HG03025 (cell line): ENCODE measurements at regions not wholly inside any gene's neighbourhood (a gene's known extent, or its start where the extent isn't known, plus 50 kb on each side); places are given as distances from the start of the nearest gene placed in this dataset.

Experiments used
- ATAC-seq: cut with Tn5 transposase; IDR thresholded peaks from one replicate; pipeline ENCODE4 v1.9.1; 2021; ENCODE audit warnings: mild to moderate bottlenecking, moderate library complexity; ENCODE audit not compliant: unreplicated experiment, low FRiP score

GRCh38 chr14:38850664-38851063 is 252.4 kb downstream of the SEC23A start:
- no peak for ATAC-seq

- no peak for ATAC-seq
Observed at GRCh38 chr14:38848243-38848935, 254.6 kb downstream of the SEC23A start.

GRCh38 chr14:38847161-38847560 is 255.9 kb downstream of the SEC23A start:
- no peak for ATAC-seq

GRCh38 chr14:38839694-38840365 is 263.2 kb downstream of the SEC23A start:
- no peak for ATAC-seq

- ATAC-seq = no peak
Observed at GRCh38 chr14:38838979-38839323, 264.1 kb downstream of the SEC23A start.

GRCh38 chr14:38838049-38838978 is 264.7 kb downstream of the SEC23A start:
- ATAC-seq = no peak

GRCh38 chr14:38837343-38838048 is 265.5 kb downstream of the SEC23A start:
- no peak for ATAC-seq

GRCh38 chr14:38836539-38836938 is 266.5 kb downstream of the SEC23A start:
- no peak for ATAC-seq

GRCh38 chr14:38835874-38836273 is 267.2 kb downstream of the SEC23A start:
- ATAC-seq = no peak

- no peak for ATAC-seq
Observed at GRCh38 chr14:38828183-38828827, 274.7 kb downstream of the SEC23A start.

- ATAC-seq = no peak
Observed at GRCh38 chr14:38824706-38825105, 278.3 kb downstream of the SEC23A start.

- ATAC-seq = no peak
Observed at GRCh38 chr14:38818555-38818954, 284.5 kb downstream of the SEC23A start.

- no peak for ATAC-seq
Observed at GRCh38 chr14:38808734-38809455, 294.1 kb downstream of the SEC23A start.

GRCh38 chr14:38799671-38800070 is 303.4 kb downstream of the SEC23A start:
- no peak for ATAC-seq

GRCh38 chr14:38794677-38795076 is 308.4 kb downstream of the SEC23A start:
- no peak for ATAC-seq

GRCh38 chr14:38791862-38792261 is 311.2 kb downstream of the SEC23A start:
- no peak for ATAC-seq

- no peak for ATAC-seq
Observed at GRCh38 chr14:38790916-38791315, 312.1 kb downstream of the SEC23A start.

- no peak for ATAC-seq
Observed at GRCh38 chr14:38789805-38790204, 313.2 kb downstream of the SEC23A start.

- ATAC-seq = no peak
Observed at GRCh38 chr14:38788060-38788459, 315.0 kb downstream of the SEC23A start.

GRCh38 chr14:38786921-38787320 is 316.1 kb downstream of the SEC23A start:
- no peak for ATAC-seq
